ENCODE measurements at regions not wholly inside any gene's neighbourhood (a gene's known extent, or its start where the extent isn't known, plus 50 kb on each side); places are given as distances from the start of the nearest gene placed in this dataset.

DNA sequence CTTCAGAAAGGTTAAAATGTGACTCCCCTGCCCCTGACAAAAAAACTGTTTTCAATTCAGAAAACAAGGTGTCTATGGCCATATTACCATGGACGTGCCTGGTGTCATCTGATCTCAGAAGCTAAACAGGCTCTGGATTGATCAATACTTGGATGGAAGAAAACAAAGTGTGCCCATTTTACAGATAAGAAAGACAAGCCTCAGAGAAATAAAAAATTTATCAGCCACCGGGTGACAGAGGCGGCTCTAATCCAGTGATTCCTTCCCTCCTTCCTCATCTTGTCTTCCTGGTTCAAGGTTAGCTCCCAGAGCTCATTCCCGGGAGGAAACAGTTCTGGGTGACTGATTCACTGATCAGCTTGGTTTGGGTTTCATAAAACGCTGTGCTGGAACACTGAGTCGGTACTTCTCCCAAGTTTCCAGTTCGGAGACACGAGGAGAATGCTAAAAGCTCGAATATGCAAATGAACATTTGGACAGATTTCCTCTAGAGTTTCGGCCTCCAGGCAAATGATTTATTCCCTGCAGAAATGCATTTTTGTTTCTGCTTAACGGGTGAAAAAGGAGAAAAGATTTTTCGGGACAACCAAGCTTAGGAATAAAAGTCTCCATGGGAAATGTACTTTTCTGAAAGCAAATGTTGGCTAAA, 211.2 kb downstream of the UQCRFS1 start:
- CTCF ChIA-PET = interaction anchor here (0.5 kb wide), 1 partner anchor 1389 kb away, joined by 3 read pairs; no protein-coding TSS in a partner anchor

DNA sequence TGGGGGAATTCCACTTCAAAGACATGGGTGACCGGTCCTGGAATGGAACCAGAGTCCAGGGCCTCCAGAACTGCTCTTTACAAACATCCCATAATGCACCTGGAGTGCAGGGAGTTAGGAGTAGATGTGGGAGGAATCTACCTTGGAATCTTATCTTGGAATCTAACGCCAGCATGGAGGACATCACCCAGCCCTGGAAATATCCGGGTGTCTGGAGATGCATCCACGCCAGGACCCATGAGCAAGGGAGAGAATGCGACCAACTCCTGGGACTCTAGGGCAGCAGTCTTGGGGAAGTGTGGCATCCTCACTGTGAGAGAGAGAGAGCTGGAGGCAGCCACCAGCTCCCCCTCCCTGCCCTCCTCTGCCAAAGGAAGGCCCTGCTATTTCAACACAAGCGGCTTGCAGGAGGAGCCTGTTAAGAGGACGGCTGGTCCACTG, 211.8 kb downstream of the UQCRFS1 start:
- no peak overlapping the region for H3K27ac ChIP-seq
- peaks cover 12% of the 10 kb centered on the region for H3K4me1 ChIP-seq
- CTCF ChIA-PET = no interaction called here
- POLR2A ChIA-PET = no interaction called here
- no peak for ATAC-seq
- H3K9me3 ChIP-seq = peaks cover 27% of the 10 kb centered on the region
- no peak for FAIRE-seq
- H3K4me2 ChIP-seq = no peak overlapping the region
- no peak for DNase-seq (ENCODE audit: low read depth in 1 of 2, low spot score in 1 of 2)
- H3K4me3 ChIP-seq = no peak overlapping the region
- 48% methylated on average over 7 of the region's 7 CpGs for WGBS (ENCODE audit: missing lambda C conversion rate)
- no peak for TF ChIP-seq RNF2 (IDR thresholded peaks at IDR 0.05; ENCODE audit: borderline replicate concordance, low read depth)
- TF ChIP-seq POLR2AphosphoS2 (conservative IDR thresholded peaks at IDR 0.05; ENCODE audit: low read length) = no peak
- TF ChIP-seq SREBF2 (IDR thresholded peaks at IDR 0.05) = no peak
- no peak for TF ChIP-seq NPAS2 (CRISPR knock-in tag; IDR thresholded peaks at IDR 0.05; ENCODE audit: borderline replicate concordance)
- no peak for TF ChIP-seq TP53 (CRISPR knock-in tag; IDR thresholded peaks at IDR 0.05)
- TF ChIP-seq POLR2A (IDR thresholded peaks at IDR 0.05; ENCODE audit: low read length) = no peak
- TF ChIP-seq FOXS1 (CRISPR knock-in tag; IDR thresholded peaks at IDR 0.05) = no peak
- TF ChIP-seq, protein P1, sequence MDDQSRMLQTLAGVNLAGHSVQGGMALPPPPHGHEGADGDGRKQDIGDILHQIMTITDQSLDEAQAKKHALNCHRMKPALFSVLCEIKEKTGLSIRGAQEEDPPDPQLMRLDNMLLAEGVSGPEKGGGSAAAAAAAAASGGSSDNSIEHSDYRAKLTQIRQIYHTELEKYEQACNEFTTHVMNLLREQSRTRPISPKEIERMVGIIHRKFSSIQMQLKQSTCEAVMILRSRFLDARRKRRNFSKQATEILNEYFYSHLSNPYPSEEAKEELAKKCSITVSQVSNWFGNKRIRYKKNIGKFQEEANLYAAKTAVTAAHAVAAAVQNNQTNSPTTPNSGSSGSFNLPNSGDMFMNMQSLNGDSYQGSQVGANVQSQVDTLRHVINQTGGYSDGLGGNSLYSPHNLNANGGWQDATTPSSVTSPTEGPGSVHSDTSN (IDR thresholded peaks at IDR 0.05) = no peak
- TF ChIP-seq, protein P2, sequence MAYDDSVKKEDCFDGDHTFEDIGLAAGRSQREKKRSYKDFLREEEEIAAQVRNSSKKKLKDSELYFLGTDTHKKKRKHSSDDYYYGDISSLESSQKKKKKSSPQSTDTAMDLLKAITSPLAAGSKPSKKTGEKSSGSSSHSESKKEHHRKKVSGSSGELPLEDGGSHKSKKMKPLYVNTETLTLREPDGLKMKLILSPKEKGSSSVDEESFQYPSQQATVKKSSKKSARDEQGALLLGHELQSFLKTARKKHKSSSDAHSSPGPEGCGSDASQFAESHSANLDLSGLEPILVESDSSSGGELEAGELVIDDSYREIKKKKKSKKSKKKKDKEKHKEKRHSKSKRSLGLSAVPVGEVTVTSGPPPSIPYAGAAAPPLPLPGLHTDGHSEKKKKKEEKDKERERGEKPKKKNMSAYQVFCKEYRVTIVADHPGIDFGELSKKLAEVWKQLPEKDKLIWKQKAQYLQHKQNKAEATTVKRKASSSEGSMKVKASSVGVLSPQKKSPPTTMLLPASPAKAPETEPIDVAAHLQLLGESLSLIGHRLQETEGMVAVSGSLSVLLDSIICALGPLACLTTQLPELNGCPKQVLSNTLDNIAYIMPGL (CRISPR knock-in tag; IDR thresholded peaks at IDR 0.05; ENCODE audit: borderline replicate concordance) = no peak
- TF ChIP-seq HOXB13 (CRISPR knock-in tag; IDR thresholded peaks at IDR 0.05; ENCODE audit: low read depth) = no peak
- no peak for TF ChIP-seq EHF (CRISPR knock-in tag; IDR thresholded peaks at IDR 0.05)

More for the DNA sequence above, 211.2 kb downstream of the UQCRFS1 start:
- Histone ChIP-seq H3K4me3 (no peak overlapping the region), H3K9me3 (peaks cover 25% of the 10 kb centered on the region), H3K4me2 (no peak overlapping the region), H3K4me1 (peaks cover 12% of the 10 kb centered on the region), H3K27ac (no peak overlapping the region)
- 47% methylated on average over 12 of the region's 12 CpGs for WGBS (ENCODE audit: missing lambda C conversion rate)
- FAIRE-seq = no peak
- ATAC-seq = no peak
- DNase-seq (ENCODE audit: low read depth in 1 of 2, low spot score in 1 of 2) = no peak
- TF ChIP-seq, protein P3, sequence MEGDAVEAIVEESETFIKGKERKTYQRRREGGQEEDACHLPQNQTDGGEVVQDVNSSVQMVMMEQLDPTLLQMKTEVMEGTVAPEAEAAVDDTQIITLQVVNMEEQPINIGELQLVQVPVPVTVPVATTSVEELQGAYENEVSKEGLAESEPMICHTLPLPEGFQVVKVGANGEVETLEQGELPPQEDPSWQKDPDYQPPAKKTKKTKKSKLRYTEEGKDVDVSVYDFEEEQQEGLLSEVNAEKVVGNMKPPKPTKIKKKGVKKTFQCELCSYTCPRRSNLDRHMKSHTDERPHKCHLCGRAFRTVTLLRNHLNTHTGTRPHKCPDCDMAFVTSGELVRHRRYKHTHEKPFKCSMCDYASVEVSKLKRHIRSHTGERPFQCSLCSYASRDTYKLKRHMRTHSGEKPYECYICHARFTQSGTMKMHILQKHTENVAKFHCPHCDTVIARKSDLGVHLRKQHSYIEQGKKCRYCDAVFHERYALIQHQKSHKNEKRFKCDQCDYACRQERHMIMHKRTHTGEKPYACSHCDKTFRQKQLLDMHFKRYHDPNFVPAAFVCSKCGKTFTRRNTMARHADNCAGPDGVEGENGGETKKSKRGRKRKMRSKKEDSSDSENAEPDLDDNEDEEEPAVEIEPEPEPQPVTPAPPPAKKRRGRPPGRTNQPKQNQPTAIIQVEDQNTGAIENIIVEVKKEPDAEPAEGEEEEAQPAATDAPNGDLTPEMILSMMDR (IDR thresholded peaks at IDR 0.05) = no peak
- TF ChIP-seq BHLHE40 (IDR thresholded peaks at IDR 0.05; ENCODE audit: low read depth, low read length) = no peak
- no peak for TF ChIP-seq PHF8 (IDR thresholded peaks at IDR 0.05; ENCODE audit: borderline replicate concordance, low read depth)
- TF ChIP-seq, protein P4, sequence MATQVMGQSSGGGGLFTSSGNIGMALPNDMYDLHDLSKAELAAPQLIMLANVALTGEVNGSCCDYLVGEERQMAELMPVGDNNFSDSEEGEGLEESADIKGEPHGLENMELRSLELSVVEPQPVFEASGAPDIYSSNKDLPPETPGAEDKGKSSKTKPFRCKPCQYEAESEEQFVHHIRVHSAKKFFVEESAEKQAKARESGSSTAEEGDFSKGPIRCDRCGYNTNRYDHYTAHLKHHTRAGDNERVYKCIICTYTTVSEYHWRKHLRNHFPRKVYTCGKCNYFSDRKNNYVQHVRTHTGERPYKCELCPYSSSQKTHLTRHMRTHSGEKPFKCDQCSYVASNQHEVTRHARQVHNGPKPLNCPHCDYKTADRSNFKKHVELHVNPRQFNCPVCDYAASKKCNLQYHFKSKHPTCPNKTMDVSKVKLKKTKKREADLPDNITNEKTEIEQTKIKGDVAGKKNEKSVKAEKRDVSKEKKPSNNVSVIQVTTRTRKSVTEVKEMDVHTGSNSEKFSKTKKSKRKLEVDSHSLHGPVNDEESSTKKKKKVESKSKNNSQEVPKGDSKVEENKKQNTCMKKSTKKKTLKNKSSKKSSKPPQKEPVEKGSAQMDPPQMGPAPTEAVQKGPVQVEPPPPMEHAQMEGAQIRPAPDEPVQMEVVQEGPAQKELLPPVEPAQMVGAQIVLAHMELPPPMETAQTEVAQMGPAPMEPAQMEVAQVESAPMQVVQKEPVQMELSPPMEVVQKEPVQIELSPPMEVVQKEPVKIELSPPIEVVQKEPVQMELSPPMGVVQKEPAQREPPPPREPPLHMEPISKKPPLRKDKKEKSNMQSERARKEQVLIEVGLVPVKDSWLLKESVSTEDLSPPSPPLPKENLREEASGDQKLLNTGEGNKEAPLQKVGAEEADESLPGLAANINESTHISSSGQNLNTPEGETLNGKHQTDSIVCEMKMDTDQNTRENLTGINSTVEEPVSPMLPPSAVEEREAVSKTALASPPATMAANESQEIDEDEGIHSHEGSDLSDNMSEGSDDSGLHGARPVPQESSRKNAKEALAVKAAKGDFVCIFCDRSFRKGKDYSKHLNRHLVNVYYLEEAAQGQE (IDR thresholded peaks at IDR 0.05) = no peak
- no peak for TF ChIP-seq CHD4 (IDR thresholded peaks at IDR 0.05; ENCODE audit: borderline replicate concordance)
- no peak for TF ChIP-seq KDM5A (IDR thresholded peaks at IDR 0.05)
- TF ChIP-seq MYC (IDR thresholded peaks at IDR 0.05; ENCODE audit: borderline replicate concordance, low read length) = no peak
- TF ChIP-seq ZFP36 (IDR thresholded peaks at IDR 0.05; ENCODE audit: borderline replicate concordance, partially characterized antibody) = no peak
- TF ChIP-seq HOXA7 (CRISPR knock-in tag; IDR thresholded peaks at IDR 0.05) = no peak
- peak; percentile 58; the same call in 1 of the 2 replicates for TF ChIP-seq KDM1A (IDR thresholded peaks at IDR 0.05; ENCODE audit: low read depth)
- TF ChIP-seq HDAC2 (IDR thresholded peaks at IDR 0.05) = 0 out of 2 replicates have a peak, but pooled peaks have one; percentile 20
- TF ChIP-seq NPAS2 (CRISPR knock-in tag; IDR thresholded peaks at IDR 0.05; ENCODE audit: borderline replicate concordance) = no peak
- no peak for TF ChIP-seq FOSB (CRISPR knock-in tag; IDR thresholded peaks at IDR 0.05)
- no peak for TF ChIP-seq EP300 (IDR thresholded peaks at IDR 0.05)
- POLR2A ChIA-PET = no interaction called here

Measured in A549 (cell line).